OCI-LY3 (cell line): ENCODE measurements at regions not wholly inside any gene's neighbourhood (a gene's known extent, or its start where the extent isn't known, plus 50 kb on each side); places are given as distances from the start of the nearest gene placed in this dataset.

Experiments used
- H2AFZ ChIP-seq: fragments of 200-600, 300-600 bp; shearing (Covaris generic); 2 replicates; pipeline ENCODE4 v1.6.0; 2014; ENCODE audit warnings: antibody characterized with exemption, low read depth, low read length
- H3K27ac ChIP-seq: fragments of 200-600, 300-600 bp; sonication (generic); 2 replicates; pipeline ENCODE4 v1.5.1; 2014; ENCODE audit warnings: mild to moderate bottlenecking, low read length, moderate library complexity, mixed read lengths
- H3K27me3 ChIP-seq: fragments of 200-600, 300-600 bp; sonication (generic); 2 replicates; pipeline ENCODE4 v1.6.1; 2014; ENCODE audit warnings: low read depth, low read length, mixed read lengths
- H3K36me3 ChIP-seq: fragments of 200-600, 300-600 bp; sonication (generic); replicated peaks from 2 replicates; pipeline ENCODE3; 2014; ENCODE audit warnings: low read depth, low read length, mixed read lengths
- H3K4me1 ChIP-seq: fragments of 300-600, 200-600 bp; sonication (generic); 2 replicates; pipeline ENCODE4 v1.6.1; 2014; ENCODE audit warnings: low read length, mixed read lengths
- H3K4me2 ChIP-seq: fragments of 200-600, 300-600 bp; sonication (generic); 2 replicates; pipeline ENCODE4 v1.6.1; 2014; ENCODE audit warnings: low read length, mixed read lengths
- H3K4me3 ChIP-seq: fragments of 300-600, 200-600 bp; sonication (generic); 2 replicates; pipeline ENCODE4 v1.5.1; 2014; ENCODE audit warnings: antibody characterized with exemption, mild to moderate bottlenecking, low read length, moderate library complexity
- H3K79me2 ChIP-seq: fragments of 300-600, 200-600 bp; shearing (Covaris generic); 2 replicates; pipeline ENCODE4 v1.6.1; 2014; ENCODE audit warnings: mild to moderate bottlenecking, low read length, mixed read lengths
- H3K9ac ChIP-seq: fragments of 300-600, 200-600 bp; shearing (Covaris generic); 2 replicates; pipeline ENCODE4 v1.6.0; 2014; ENCODE audit warnings: mild to moderate bottlenecking, low read length, moderate library complexity
- H3K9me3 ChIP-seq: fragments of 200-600, 300-600 bp; shearing (Covaris generic); 2 replicates; pipeline ENCODE4 v1.6.1; 2014; ENCODE audit warnings: low read length, mixed read lengths; ENCODE audit not compliant: insufficient read depth
- H4K20me1 ChIP-seq: fragments of 200-600, 300-600 bp; sonication (generic); 2 replicates; pipeline ENCODE4 v1.6.1; 2016; ENCODE audit warnings: low read length, mixed read lengths; ENCODE audit not compliant: insufficient read depth
- CTCF ChIP-seq: fragments of 200-600, 300-600 bp; sonication (generic); IDR thresholded peaks from 2 replicates; pipeline ENCODE4 v1.5.1; 2014; ENCODE audit warnings: antibody characterized with exemption, low read length, low read depth
- EZH2phosphoT487 ChIP-seq: fragments of 200-600 bp; shearing (Covaris generic); IDR thresholded peaks from 2 replicates; pipeline ENCODE4 v1.6.1; 2018; ENCODE audit warnings: antibody characterized with exemption, mixed run types, low read depth

GRCh38 chr7:155942226-155942950 lies 130.1 kb upstream of the SHH start:
- no peaks in the 10 kb centered on the region for H3K79me2 ChIP-seq

GRCh38 chr7:155941688-155942087 lies 129.4 kb upstream of the SHH start:
- H3K27ac ChIP-seq, result no peak overlapping the region
- H3K4me3 ChIP-seq, result no peak overlapping the region
- H3K36me3 ChIP-seq, result no peaks in the 10 kb centered on the region
- H3K79me2 ChIP-seq, result no peaks in the 10 kb centered on the region
- TF ChIP-seq EZH2phosphoT487, result no peak
- TF ChIP-seq CTCF, result no peak
- H3K4me1 ChIP-seq, result no peaks in the 10 kb centered on the region
- peaks cover 16% of the 10 kb centered on the region for H3K27me3 ChIP-seq
- H2AFZ ChIP-seq, result no peak overlapping the region
- no peaks in the 10 kb centered on the region for H4K20me1 ChIP-seq
- H3K9ac ChIP-seq, result no peak overlapping the region
- no peak overlapping the region for H3K4me2 ChIP-seq
- no peaks in the 10 kb centered on the region for H3K9me3 ChIP-seq

More at GRCh38 chr7:155942226-155942950, 130.1 kb upstream of the SHH start:
- H3K4me2 ChIP-seq, result no peak overlapping the region
- H2AFZ ChIP-seq, result no peak overlapping the region
- H3K9me3 ChIP-seq, result no peaks in the 10 kb centered on the region
- TF ChIP-seq EZH2phosphoT487, result no peak
- TF ChIP-seq CTCF, result no peak
- H3K27ac ChIP-seq, result no peak overlapping the region
- H4K20me1 ChIP-seq, result no peaks in the 10 kb centered on the region
- H3K4me1 ChIP-seq, result no peaks in the 10 kb centered on the region
- H3K4me3 ChIP-seq, result no peak overlapping the region
- no peak overlapping the region for H3K9ac ChIP-seq
- H3K27me3 ChIP-seq, result peaks cover 14% of the 10 kb centered on the region
- H3K36me3 ChIP-seq, result no peaks in the 10 kb centered on the region

- Histone ChIP-seq H3K36me3 (no peaks in the 10 kb centered on the region), H2AFZ (no peak overlapping the region), H4K20me1 (no peaks in the 10 kb centered on the region), H3K4me2 (no peak overlapping the region), H3K4me1 (no peaks in the 10 kb centered on the region), H3K79me2 (no peaks in the 10 kb centered on the region), H3K9ac (no peak overlapping the region), H3K9me3 (no peaks in the 10 kb centered on the region), H3K27me3 (peaks cover 17% of the 10 kb centered on the region), H3K27ac (no peak overlapping the region), H3K4me3 (no peak overlapping the region)
- TF ChIP-seq CTCF, result no peak
- no peak for TF ChIP-seq EZH2phosphoT487
Observed at GRCh38 chr7:155939350-155939749, 127.1 kb upstream of the SHH start.

- Histone ChIP-seq H3K27me3 (peaks cover 13% of the 10 kb centered on the region), H3K9me3 (no peaks in the 10 kb centered on the region), H3K27ac (no peak overlapping the region), H3K4me2 (no peak overlapping the region), H3K4me1 (no peaks in the 10 kb centered on the region), H4K20me1 (no peaks in the 10 kb centered on the region), H3K9ac (no peak overlapping the region), H3K79me2 (no peaks in the 10 kb centered on the region), H3K36me3 (no peaks in the 10 kb centered on the region), H2AFZ (no peak overlapping the region), H3K4me3 (no peak overlapping the region)
- no peak for TF ChIP-seq EZH2phosphoT487
- TF ChIP-seq CTCF, result no peak
Observed at GRCh38 chr7:155938129-155938528, 125.9 kb upstream of the SHH start.
